VCaP (cell line): ENCODE measurements at regions not wholly inside any gene's neighbourhood (a gene's known extent, or its start where the extent isn't known, plus 50 kb on each side); places are given as distances from the start of the nearest gene placed in this dataset.

Experiments
- H3K27ac ChIP-seq: fragments of 450-650 bp; 2 replicates; pipeline ENCODE4 v1.5.1; 2017
- TF ChIP-seq, protein P1 (sequence below): fragments of 450-650 bp; conservative IDR thresholded peaks from 2 replicates; pipeline ENCODE4 v1.5.1; 2017; ENCODE audit warnings: mild to moderate bottlenecking, moderate library complexity

DNA sequence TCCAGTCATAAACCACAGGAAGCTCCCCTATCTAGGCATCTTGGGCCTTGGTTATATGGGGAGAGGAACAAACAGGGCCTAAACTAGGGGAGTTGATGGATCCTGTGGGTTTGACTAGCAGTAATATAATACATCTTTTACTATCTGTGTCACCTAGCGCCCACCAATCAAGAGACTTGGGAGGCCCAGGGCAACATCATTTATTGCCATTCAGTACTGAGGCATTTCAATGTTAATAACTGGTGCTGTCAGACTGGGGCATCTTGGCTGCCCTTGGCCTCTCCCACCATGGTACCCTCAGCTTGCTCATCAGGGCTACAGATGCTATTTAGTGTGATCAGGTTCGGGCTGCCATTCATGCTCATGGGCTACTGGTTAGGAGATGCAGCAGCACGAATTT lies 320.7 kb downstream of the MYCN start:
- TF ChIP-seq, protein P1, sequence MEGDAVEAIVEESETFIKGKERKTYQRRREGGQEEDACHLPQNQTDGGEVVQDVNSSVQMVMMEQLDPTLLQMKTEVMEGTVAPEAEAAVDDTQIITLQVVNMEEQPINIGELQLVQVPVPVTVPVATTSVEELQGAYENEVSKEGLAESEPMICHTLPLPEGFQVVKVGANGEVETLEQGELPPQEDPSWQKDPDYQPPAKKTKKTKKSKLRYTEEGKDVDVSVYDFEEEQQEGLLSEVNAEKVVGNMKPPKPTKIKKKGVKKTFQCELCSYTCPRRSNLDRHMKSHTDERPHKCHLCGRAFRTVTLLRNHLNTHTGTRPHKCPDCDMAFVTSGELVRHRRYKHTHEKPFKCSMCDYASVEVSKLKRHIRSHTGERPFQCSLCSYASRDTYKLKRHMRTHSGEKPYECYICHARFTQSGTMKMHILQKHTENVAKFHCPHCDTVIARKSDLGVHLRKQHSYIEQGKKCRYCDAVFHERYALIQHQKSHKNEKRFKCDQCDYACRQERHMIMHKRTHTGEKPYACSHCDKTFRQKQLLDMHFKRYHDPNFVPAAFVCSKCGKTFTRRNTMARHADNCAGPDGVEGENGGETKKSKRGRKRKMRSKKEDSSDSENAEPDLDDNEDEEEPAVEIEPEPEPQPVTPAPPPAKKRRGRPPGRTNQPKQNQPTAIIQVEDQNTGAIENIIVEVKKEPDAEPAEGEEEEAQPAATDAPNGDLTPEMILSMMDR = no peak

DNA sequence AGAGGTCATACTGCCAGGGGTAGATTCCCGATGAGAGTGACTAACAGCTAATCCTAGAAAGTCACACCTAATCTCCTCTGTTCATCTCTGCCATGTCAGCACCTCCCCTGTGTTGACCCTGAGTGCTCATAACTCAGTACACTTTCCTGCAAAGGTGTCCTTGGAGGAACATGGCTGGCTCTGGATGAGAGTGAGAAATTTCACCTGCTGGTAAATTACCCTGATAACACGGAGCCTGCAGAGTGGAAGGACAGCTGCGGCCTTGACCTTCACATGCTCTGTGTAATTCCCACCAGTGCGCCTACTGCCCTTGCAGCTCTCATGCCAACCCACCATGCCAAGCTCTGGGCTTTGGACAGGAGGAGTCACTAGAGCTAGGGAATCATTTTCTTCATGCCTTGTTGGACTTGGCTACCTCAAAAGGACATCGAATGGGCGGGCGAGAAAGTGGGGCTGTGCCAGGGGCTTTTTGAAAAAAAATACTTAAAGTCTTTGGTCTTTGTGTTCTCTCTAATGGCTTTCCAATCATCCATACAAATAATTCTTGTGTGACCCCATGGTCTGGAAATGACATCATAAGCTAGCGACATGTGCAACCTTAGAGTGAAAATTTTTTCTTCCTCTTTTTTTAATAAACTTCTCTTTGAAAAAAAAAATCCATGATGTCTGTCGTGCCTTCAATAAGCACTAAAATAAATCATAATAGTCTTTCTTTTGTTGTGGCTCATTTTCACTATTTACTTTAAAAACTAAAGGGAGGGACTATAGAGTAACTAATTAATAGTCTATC lies 319.9 kb downstream of the MYCN start:
- TF ChIP-seq, protein P1 = no peak
- no peak overlapping the region for H3K27ac ChIP-seq

More for the DNA sequence above, 320.7 kb downstream of the MYCN start:
- no peak overlapping the region for H3K27ac ChIP-seq

DNA sequence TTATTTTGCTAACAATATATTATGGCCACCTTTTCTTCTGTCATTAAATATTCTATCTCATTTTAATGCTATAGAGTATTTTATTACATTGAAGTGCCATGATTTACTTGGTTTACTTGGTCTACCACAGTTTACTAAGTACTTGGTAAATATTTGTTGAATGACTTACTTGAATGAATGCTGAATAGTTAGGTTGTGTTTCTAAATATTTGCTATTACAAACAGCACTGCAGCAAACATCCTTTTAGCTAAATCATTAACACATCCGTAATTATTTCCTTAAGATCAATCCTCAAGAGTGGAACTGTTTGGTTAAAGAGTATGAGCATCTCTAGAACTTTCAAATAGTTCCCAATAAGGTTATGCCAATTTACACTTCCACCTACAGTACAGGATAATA lies 318.7 kb downstream of the MYCN start:
- H3K27ac ChIP-seq = no peak overlapping the region

DNA sequence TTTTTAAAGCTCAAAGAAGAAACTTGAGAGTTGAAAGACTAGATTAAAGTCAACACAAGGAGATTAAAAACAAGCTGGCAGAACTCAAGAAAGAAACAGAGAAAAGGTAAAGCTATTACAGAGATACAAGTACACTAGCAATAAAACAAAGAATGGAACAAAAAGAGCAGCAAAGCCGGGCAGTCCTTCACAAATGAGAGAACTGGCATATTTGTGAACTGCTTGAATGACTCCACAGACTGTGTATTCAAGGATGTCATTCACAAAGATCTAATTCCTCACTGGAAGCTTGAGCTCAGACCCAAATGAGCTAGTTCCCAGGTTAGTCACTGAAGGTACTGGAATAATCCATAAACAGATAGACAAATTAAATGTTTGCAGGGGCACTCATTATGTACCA lies 318.0 kb downstream of the MYCN start:
- TF ChIP-seq, protein P1 = no peak
- H3K27ac ChIP-seq = no peak overlapping the region

More for the DNA sequence above, 318.7 kb downstream of the MYCN start:
- TF ChIP-seq, protein P1 = no peak

DNA sequence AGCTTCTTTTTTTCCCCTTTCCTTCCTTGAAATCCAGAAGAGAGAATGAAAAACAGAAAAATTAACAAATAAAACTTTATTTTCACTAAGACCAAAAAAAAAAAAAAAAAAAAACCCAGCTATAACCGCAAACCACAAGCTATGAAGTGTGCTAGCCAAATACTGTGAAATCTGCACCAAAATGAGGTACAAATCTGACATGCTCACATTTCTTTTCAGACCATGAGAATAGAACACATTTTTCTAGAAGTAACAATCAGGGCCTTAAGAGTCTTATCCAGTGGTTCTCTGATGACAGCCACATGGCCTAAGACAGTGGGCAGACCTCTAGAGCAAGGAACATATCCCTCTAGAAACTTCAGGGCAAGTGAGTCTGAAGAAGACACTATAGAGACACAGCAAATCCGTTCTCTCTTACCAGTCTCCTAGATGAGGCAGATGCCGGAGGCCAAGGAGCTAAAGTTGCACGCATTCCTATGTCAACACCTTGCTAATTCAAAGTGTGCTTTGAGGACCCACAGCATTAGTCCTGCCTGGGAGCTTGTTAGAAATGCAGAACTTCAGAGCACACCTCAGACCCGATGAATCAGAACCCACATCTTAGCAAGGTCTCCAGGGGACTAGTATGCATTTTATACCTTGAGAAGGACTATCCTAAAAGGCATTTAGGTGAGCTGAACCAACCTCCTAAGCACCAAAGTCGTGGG lies 317.1 kb downstream of the MYCN start:
- TF ChIP-seq, protein P1 = no peak
- H3K27ac ChIP-seq = no peak overlapping the region

DNA sequence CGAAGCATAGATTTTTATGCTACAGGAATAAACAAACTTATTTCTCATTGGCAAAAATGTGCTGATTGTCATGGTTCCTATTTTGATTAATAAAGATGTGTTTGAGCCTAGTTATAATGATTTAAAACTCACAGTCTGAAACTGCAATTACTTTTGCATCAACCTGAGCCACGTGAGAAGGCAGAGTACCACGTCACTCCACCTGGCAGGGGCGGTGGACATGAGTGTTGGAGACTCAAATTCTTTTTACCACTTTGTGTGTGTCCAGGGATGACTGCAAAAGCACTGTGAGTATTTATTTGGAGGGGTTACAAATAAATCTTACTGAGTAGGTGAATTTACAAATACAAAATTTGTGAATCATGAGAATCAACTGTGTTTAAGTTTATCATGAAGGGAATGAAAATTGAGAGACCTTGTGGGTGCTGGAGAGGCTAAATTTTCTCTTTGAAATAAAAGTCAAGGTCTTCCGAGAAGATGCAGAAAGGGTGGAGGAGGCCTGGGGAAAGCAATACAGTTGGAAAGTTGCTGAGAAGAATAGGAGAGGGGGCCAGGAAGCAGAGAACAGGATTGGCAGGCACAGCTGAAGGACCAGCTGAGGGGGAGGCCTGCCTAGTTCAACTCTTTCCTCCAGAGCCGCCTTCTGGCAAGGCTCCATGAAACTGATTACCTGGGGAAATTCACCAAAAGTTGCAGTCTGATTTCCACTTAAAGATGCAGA lies 316.4 kb downstream of the MYCN start:
- TF ChIP-seq, protein P1 = no peak

DNA sequence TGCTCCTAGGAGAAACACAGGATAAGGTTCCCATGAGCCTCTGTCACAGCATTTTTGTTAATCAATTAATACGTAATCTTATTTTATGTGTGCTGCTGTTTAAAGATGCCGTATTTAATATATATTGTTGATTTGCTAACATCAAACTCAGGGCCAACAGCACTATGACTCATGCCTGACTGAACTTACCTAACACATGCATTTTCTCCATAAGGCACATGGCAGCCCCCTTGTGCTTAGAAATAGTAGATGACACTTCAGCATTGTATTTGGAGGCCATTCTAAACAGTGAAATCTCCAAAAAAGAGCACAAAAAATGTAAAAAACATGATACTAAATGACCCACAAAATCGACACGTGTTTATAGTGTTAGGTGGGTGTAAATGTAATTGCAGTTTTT lies 314.8 kb downstream of the MYCN start:
- TF ChIP-seq, protein P1 = no peak
- H3K27ac ChIP-seq = no peak overlapping the region

More for the DNA sequence above, 316.4 kb downstream of the MYCN start:
- no peak overlapping the region for H3K27ac ChIP-seq
